ENCODE measurements at regions not wholly inside any gene's neighbourhood (a gene's known extent, or its start where the extent isn't known, plus 50 kb on each side); places are given as distances from the start of the nearest gene placed in this dataset.

DNA sequence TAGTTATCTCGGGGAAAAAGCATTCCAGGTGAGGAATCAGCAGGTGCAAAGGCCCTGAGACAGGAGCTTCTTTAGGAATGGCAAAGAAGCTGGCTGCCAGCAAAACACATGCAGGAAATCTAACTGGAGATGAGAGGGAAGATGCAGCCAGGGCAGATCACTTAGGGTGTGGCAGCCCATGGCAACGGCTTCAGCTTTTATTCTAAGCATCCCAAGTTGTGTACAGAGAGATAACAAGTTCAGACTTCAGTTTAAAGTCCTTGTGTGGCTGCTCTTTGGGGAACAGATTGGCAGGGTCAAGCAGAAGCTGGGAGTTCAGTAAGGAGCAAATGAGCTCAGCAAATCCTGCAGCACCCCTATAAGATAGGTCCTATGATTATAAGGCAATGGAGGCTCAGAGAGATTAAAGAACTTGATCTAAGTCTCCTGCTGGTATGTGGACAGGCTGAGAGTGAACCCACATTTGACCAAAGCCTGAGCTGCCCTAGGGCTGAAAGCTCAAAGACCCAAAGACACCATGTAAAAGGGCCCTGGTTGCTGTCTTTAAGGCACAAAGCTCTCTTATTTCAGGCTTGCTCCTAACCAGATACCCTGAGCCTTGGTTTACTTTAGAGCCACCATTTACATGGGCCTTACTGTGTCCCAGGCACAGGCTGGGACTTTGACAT is 466.8 kb downstream of the SOX6 start:
- DNase-seq: no peak

DNA sequence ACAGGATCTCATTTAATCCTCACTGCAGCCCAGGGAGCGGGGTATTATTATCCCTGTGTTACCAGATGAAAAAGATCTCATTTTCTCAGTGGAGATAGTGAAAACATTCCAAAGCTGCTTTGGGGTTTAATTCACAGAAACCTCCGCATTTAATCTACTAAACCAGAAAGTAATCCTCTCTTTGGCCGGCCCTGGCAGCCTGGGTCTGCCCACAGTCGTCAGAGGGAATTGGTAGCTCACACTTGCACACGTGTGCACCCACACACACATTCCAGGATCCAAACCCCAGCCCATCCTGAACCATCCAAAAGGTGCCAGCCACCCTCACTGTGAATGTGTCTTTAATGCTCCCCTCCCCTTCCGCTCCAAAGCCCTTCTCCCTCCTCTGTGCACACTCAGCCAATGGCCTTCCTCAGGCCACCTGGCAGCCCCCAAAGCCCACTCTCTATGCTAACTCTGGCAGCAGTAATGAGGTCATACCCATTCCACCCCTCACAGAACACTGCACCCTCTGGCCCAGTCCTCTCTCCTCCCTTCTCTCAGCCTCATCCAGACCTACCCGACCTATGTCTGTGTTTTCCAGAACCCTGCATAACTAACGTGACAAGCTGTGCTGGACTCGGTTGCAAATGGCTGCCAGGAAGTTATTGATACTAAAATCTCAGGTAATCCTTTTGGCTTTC is 466.2 kb downstream of the SOX6 start:
- no peak for DNase-seq

DNA sequence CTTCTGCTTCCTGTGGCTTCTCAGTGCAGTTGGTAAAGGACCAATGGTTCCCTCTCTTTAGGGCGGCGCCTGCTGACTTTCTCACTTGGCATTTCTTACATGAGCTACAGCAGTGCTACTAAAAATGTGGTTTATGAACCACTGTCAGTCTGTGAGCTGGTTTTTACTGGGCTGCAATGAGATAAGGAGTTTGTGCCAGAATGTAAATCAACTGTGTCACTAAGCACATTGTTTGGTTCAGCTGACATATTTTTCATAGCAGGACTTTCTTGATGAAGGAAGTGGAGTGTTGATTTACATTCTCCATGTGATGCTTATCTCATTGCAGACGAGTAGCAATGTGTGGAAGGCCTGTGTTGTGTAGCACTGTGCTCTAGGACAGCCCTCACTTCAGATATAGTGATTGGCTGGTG is 463.3 kb downstream of the SOX6 start:
- no peak for DNase-seq

DNA sequence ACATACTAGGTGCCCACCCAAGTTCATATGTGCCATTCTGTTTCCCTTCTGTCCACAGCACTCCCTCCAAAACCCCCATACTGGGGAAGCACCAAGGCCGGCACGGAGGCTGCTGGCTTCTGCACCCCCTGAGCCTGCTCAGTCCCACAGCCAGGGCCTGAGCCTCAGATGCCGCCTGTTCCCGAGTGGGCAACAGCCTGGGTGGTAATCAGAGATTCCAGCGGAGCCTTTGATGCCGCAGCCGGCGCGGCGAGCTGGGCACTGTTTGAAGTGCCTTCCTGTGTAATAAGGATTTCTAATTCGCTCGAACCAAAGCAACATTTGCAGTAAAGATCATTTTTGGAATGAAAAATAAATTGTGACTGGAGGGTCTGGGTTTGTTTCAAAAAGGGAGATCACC is 460.3 kb downstream of the SOX6 start:
- DNase-seq: no peak

DNA sequence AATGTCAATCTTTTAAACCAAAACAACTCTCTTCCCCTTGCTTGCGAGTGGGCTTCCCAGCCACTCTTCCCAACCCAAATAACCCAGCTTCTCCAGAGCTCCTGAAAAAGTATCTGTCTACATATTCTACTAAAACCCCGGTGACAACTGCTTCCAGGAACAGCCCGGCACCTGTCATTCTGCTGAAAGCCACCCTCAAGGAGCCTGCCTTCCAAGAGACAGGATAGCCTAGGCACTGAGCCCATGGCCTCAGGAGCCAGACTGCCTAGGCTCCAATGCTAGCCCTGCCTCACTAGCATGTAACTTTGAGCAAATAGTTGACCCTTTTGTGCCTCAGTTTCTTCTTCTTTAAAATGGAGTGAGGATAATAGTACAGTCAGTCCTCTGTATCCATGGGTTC is 459.8 kb downstream of the SOX6 start:
- DNase-seq: no peak

DNA sequence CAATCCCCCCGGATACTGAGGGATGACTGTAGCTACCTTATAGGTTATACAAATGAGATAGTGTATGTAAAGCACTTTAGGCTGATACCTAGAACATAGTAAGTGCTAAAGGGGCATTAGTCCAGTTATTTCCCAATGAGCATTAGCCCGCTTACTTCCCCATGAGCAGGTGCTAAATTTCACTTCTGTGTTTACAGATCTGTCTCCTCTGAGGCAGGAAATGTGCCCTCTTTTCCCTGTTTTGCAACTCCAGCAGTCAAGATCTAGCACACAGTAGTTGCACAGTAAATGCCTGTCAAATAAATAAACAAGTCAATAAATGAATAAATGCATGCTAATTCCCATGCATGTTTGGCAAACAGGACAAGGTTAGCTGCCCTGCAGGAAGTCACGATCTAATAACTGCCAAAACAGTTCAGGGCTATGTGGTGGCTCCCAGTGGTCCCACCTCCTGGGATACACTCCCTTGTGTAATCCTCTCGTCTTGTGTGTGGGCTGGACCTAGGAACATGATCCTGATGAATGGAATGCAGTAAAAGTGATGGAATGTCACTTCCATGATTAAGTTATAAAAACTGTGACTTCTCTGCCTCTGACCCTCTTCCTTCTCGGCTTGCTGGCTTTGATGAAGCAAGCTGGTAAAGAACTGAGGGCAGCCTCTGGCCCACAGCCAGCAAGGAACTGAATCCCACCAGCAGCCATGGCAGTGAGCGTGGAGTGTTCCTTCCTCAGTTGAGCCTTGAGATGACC is 459.0 kb downstream of the SOX6 start:
- DNase-seq: no peak

DNA sequence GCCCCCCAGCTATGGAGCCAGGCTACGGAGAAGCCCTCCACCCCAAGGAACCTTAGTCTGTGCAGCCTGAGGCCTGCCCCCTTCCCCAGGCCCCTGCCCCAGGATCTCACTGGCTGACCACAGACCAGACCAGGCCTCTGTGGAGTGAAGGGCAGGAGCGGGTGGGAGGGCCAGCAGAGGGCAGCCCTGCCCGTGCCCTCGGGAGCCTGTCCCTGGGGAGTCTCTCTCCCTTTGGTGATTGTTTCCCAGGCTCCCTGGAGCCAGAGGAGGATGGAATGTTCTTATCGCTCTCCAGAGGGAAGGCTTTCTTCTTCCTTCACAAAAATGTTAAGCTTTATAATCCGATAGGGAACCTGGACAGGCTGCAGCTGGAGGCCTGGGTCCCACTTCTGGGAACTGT is 455.3 kb downstream of the SOX6 start:
- DNase-seq: no peak

DNA sequence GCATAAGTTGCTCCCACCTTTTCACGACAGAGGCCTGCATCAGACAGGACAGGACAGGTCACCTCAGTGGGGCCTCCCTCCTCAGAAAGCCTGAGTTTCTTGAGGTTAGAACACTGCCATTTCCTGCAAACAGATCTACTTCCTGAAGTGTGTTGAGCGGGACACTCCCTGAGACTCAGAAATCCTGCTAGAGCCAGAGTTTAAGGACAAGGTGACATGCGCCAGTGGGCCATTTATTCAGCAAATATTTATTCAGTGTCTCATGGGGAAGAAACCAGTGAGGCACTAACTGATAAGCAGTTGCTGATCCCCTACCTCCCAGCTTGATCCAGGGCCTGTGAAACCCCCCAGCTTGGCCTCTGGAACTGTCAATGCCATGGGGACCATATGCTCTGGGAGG is 454.6 kb downstream of the SOX6 start:
- DNase-seq: no peak

DNA sequence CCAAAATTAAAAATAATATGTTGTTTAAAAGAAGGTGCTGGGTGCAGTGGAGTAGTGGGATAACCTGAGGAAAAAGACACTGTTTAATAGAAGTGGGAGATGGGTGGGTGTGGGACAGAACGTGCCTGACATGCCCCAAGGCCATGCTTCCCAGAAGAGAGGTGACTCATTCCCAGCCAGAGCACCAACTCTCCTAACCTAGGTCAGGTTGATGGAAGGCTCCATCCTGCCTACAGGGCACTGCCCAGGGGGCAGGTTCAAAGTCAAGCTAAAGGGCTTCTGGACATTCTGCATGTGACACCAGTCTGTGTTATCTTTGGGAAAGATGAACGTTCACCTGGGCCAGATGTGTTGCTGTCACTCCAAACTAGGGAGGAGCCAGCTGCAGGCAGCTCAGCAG is 453.1 kb downstream of the SOX6 start:
- DNase-seq: no peak

DNA sequence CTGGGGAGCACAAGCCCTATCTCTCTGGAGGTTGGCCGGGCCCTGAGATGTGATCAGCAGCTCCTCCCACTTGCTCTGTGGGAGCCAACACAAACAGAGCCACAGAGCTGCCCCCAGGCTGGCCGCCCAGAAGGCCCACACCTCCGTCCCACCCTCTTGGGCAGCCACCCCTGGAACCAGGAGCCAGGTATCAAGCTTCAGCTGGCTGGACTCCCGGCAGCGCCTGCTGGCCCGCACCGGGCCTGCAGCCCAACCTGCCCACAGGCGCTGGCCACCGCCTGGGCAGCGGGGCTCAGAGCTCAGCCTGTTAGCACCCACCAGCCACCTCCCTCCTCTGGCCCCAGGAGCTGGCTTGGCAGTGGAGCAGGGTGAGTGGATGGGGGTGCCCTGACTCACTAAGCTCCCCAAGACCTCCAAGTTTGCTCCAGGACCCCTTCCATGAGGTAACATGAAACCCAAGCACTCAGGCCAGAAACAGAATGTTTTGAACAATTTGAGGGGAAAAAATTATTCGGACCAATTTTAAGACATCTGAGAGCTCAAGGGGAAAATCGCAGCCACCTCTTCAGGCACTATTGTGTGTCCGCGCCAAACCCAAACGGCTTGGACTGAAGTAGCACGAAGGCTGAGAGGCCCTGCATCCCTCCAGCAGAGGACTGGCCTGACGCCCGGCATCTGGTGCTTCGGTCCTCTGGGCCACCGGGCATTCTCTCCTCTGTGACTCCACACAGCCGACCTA is 450.8 kb downstream of the SOX6 start:
- DNase-seq: no peak

DNA sequence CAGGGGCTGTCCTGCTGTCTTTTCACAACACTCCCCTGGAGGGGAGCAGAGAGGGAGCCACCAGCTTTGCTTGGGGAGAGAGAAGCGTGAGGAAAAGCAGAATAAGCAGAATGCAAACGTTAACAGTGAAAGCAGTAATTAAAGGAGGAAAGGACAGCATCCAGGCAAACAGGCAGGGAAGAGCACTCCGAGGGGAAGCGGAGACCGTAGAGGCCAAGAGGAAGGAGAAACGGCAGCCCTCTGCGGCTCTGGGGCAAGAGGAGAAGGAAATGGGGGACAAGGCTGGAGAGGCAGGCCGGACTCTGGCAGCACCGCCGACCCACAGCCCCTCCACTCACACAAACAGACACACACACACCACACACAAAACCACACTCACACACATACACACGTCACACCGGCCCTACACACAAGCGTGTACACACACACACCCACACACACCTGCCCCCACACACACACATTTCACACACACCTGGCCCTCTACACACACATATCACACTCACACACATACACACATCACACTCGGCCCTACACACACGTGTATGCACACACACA is 449.8 kb downstream of the SOX6 start:
- no peak for DNase-seq

DNA sequence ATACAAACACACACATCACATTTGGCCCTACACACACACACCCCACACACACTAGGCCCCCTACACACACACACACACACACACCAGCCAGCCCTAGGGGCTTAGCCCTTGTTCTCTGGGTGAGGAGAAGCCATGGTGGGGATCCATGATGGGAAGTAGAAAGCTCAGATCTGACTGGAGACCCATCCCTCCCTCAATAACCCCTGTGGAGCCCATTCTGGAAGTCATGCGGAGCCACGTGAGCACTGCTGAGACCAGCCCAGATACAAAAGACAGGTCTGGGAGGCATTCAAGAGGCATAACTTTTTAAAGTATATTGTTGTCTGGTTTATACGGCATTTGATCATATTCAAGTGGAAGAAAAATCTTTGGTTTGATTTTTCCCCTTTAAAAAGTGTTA is 448.5 kb downstream of the SOX6 start:
- no peak for DNase-seq

DNA sequence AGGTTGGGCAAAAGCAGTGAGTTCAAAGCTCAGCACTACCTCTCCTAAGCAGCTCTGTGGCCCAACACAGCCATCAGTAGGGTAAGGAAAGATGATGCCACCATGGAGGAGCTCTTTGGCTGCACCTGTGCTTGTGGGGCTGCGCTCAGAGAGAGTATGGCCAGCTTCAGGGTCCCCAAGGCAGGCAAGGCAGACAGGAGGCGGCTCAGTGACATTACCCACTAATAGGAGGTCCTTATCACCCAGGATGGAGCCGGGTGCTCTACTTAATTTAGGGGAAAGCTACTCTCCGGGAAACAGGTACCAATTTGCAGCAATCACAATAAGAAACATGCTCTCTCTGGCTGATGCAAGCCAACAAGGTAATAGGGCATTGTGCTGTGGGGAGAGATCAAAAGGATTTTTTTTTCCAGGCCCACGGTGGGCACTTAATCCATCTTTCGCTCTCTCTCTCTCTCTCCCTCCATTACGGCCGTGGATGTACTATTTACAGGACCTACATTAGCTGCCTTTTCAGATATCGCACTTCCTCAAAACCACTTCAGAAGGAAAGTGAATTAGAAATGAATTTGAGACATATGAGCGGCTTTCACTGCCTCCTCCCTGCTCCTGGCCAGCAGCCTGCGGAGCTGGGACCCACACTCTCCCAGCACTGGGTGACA is 446.3 kb downstream of the SOX6 start:
- DNase-seq: no peak

DNA sequence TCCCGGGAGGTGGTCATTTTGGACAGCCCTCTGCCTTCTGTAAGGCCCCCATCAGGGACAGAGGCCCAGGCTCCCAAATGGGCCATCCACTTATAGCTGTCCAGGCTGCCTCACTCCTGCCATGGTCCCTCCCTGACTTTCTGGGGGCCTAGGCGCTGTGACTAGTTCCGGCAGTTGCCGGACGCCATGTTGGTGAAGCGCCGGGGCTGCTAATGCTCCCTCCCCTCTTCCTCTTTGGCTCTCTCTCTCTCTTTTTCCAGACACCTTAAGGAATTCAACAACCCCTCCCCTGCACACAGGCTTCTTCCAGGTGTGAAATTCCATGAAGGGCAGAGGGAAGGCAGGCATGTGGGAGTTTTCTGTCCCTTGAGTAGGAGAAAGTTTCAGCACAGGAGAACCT is 445.6 kb downstream of the SOX6 start:
- no peak for DNase-seq

DNA sequence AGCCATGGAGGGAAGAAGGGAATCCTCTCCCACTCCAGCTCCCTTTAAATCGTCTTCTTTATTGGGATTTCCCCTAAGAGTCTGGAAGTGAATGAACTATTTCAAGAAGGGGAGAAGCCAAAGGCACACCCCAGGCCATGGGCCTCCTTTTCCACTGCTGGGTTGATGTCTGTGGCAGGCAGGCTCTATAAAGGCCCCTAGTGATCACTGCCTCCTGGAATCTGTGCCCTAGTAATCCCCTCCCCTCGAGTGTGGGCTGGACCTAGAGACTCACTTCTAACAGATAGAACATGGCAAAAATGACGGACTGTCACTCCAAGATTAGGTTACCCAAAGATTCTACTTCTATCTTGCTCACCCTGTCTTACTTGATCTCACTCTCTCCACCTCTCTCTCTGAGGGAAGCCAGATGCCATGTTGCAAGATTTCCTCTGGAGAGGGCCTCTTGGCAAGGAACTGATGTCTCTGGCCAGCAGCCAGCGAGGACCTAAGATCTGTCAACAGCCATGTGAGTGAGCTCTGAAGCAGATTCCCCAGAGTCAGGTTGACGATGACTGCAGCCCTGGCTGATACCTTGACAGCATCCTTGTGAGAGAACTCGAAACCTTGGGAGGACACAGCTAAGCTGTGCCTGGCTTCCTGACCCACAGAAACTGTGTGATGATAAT is 444.8 kb downstream of the SOX6 start:
- DNase-seq: no peak

DNA sequence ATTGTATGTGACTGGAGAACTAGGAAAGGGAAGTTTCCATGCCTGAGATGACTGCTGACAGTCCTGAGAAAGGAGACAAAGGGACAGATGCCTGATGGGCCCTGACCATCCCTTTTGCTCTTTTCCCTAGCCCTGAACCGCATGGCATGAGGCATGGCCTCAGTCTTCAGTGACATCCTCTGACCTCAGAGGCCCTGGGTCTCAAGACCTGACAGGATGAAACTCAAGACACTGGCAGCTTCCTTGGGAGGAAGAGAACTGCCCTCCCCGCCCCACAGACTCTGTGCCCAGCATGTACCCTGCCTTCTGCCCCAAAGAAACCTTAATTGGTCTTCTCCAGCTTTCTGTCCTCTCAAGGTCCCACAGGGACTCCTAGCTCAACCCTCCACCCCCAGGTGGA is 444.1 kb downstream of the SOX6 start:
- DNase-seq: no peak

DNA sequence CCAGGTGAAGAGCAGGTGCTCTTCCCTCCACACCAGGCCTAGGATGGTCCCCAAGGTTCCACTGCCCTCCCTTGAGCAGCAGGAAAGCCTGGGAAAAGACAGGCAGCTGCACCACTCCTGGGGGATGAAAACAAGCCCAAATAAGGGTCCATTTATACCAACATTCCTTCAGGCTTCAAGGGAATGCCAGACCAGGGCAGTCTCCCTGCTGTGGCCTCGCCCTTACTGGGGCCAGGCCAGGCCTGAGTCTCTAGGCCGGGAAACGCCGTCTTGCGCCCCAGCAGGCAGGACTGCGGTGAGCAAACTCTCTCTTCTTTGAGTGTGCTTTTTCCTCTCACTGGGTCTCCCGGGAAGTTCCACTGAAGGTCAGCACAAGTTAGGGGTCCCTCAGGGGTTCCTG is 443.5 kb downstream of the SOX6 start:
- DNase-seq: no peak

DNA sequence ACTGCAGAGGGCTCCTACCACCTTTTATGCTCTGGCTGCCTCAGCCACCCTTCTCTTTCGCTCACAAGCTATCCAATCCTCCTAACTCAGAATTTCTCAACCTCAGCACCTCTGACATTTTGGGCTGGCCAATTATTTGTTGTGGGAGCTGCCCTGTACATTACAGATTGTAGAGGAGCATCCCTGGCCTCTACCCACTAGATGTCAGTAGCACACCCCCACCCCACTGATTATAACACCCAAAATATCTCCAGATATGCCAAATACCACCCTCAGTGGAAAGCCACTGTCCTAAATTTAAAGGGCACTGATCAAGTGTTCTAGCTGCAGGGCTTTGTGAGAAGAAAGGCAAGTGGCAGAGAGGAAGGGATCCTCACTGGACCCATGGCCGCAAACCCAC is 443.1 kb downstream of the SOX6 start:
- DNase-seq: no peak

All from effector CD4-positive, alpha-beta T cell (primary cell).